Esophagus squamous epithelium (tissue), 5 donors: ENCODE measurements at regions not wholly inside any gene's neighbourhood (a gene's known extent, or its start where the extent isn't known, plus 50 kb on each side); places are given as distances from the start of the nearest gene placed in this dataset.

Experiments
- DNase-seq: peaks from one replicate; lab custom pipeline; 2025; lab: John Stamatoyannopoulos, UW
- H3K27ac ChIP-seq, 4 donors: fragments of 200-600 bp; sonication (generic); one replicate each; pipeline ENCODE4 v1.5.1; 2016 to 2019; ENCODE audit warnings: mild to moderate bottlenecking in 1 of 4
- H3K27me3 ChIP-seq, 4 donors: fragments of 200-600 bp; sonication (generic); 1 replicate in 3 of 4; 2 replicates in 1 of 4; pipeline versions ENCODE4 v1.5.1 to v1.6.0; 2017 to 2021; ENCODE audit warnings: antibody characterized with exemption in 1 of 4
- H3K36me3 ChIP-seq, 3 donors: fragments of 200-600 bp; sonication (generic); one replicate each; pipeline ENCODE4 v1.5.1; 2016 to 2019
- H3K4me1 ChIP-seq, 3 donors: fragments of 200-600 bp; sonication (generic); one replicate each; pipeline ENCODE4 v1.5.1; 2017 to 2019
- H3K4me3 ChIP-seq, 4 donors: fragments of 200-600 bp; sonication (generic); 1 replicate in 3 of 4; 2 replicates in 1 of 4; pipeline ENCODE4 v1.5.1; 2016 to 2019; ENCODE audit warnings: mild to moderate bottlenecking in 2 of 4, moderate library complexity in 1 of 4
- H3K9me3 ChIP-seq, 3 donors: fragments of 200-600 bp; sonication (generic); one replicate each; pipeline ENCODE4 v1.5.1; 2016 to 2019
- POLR2A ChIP-seq, 4 donors: fragments of 450-650 bp; IDR thresholded peaks; one replicate each; pipeline ENCODE4 v1.6.1; 2017; ENCODE audit warnings: antibody characterized with exemption in 4 of 4, mild to moderate bottlenecking in 4 of 4, moderate library complexity in 3 of 4
- WGBS, 2 donors: methylation state at CpG; one replicate each; pipeline ENCODE4 v1.1.5; 2018; 5-methylcytosine and 5-hydroxymethylcytosine counted together
- intact Hi-C: fragments of 100-400 bp; cut with DNase I; formaldehyde crosslinking; loops from one replicate; pipeline ENCODE4 v1.15.0; 2022
- TF ChIP-seq, protein P1 (sequence below), 6 experiments: fragments of 450-650 bp in 4 of 6; fragments of 200-600 bp in 2 of 6; sonication (generic) in 2 of 6; IDR thresholded peaks; one replicate each; pipeline ENCODE4 v1.5.1; 2016 to 2019; ENCODE audit warnings: antibody characterized with exemption in 6 of 6, mild to moderate bottlenecking in 4 of 6, moderate library complexity in 4 of 6
- donor health status: DM: yes; HTN: yes; CAD: no.

- H3K27ac ChIP-seq = no peak overlapping the region
- intact Hi-C loops = no loop called here
- H3K4me3 ChIP-seq = no peak overlapping the region
- TF ChIP-seq, protein P1, sequence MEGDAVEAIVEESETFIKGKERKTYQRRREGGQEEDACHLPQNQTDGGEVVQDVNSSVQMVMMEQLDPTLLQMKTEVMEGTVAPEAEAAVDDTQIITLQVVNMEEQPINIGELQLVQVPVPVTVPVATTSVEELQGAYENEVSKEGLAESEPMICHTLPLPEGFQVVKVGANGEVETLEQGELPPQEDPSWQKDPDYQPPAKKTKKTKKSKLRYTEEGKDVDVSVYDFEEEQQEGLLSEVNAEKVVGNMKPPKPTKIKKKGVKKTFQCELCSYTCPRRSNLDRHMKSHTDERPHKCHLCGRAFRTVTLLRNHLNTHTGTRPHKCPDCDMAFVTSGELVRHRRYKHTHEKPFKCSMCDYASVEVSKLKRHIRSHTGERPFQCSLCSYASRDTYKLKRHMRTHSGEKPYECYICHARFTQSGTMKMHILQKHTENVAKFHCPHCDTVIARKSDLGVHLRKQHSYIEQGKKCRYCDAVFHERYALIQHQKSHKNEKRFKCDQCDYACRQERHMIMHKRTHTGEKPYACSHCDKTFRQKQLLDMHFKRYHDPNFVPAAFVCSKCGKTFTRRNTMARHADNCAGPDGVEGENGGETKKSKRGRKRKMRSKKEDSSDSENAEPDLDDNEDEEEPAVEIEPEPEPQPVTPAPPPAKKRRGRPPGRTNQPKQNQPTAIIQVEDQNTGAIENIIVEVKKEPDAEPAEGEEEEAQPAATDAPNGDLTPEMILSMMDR (IDR thresholded peaks at IDR 0.05) = no peak
- no peak for TF ChIP-seq POLR2A (IDR thresholded peaks at IDR 0.05)
- WGBS, 2 donors = 42 to 53% methylated on average over 7 of the region's 7 CpGs
- no peaks in the 10 kb centered on the region for H3K4me1 ChIP-seq
- no peaks in the 10 kb centered on the region for H3K27me3 ChIP-seq
- H3K9me3 ChIP-seq = no peaks in the 10 kb centered on the region
- no peak for DNase-seq
- H3K36me3 ChIP-seq = no peaks in the 10 kb centered on the region
Measured at GRCh38 chr12:118590406-118591150, 214.2 kb downstream of the SUDS3 start.

GRCh38 chr12:118603610-118604361, 227.4 kb downstream of the SUDS3 start:
- H3K4me1 ChIP-seq = no peaks in the 10 kb centered on the region
- H3K9me3 ChIP-seq = no peaks in the 10 kb centered on the region
- TF ChIP-seq, protein P1 (IDR thresholded peaks at IDR 0.05) = no peak
- TF ChIP-seq POLR2A (IDR thresholded peaks at IDR 0.05) = no peak
- H3K36me3 ChIP-seq = no peaks in the 10 kb centered on the region
- H3K27ac ChIP-seq = no peak overlapping the region
- no peaks in the 10 kb centered on the region for H3K27me3 ChIP-seq
- DNase-seq = no peak
- no peak overlapping the region for H3K4me3 ChIP-seq
- intact Hi-C loops = no loop called here
- 36 to 43% methylated on average over 3 of the region's 3 CpGs for WGBS, 2 donors

DNA sequence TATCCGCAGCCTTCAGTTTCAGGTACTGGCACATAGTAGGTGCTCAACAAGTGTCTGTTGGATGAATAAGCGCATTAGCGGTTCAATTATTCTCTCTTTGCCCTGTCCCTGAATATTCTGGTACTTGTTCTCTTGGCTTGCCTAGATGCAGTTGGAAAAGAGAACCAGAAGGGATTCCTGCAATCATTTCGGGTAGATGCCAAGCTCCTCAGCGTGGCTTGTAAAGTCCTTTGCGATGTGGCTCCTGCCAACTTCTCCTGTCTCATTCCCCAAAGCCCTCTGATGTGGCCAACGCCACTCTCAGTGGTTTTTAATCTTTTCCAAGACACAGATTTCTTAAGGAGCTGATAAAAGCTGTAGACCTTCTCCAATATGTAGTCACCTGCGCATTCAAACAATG, 230.3 kb downstream of the SUDS3 start:
- H3K4me3 ChIP-seq = no peak overlapping the region
- intact Hi-C loops = no loop called here
- WGBS, 2 donors = 65 to 82% methylated on average over 8 of the region's 8 CpGs
- H3K4me1 ChIP-seq = no peaks in the 10 kb centered on the region
- H3K36me3 ChIP-seq = no peaks in the 10 kb centered on the region
- DNase-seq = no peak
- TF ChIP-seq, protein P1 (IDR thresholded peaks at IDR 0.05) = no peak
- no peak for TF ChIP-seq POLR2A (IDR thresholded peaks at IDR 0.05)
- H3K9me3 ChIP-seq = no peaks in the 10 kb centered on the region
- H3K27ac ChIP-seq = no peak overlapping the region
- no peaks in the 10 kb centered on the region for H3K27me3 ChIP-seq

DNA sequence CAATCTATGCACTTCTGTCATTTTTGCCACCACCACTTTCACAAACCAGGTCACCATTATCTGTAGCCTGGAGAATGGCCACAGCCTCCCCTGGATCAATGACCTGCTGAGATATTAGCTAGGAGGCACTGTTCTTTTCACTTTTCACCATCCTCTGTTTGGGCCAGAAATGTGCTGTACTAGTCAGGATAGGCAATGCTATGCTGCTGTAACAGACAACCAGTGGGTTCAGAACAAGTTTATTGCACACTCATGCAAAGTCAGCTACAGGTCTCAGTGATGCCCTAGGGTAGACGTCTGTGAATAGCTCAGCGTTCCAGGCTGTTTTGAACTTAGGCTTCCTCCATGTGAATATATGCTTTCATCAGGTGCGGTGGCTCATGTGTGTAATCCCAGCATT, 231.5 kb downstream of the SUDS3 start:
- Histone ChIP-seq H3K4me3 (no peak overlapping the region), H3K4me1 (no peaks in the 10 kb centered on the region), H3K36me3 (no peaks in the 10 kb centered on the region), H3K9me3 (no peaks in the 10 kb centered on the region), H3K27ac (no peak overlapping the region), H3K27me3 (no peaks in the 10 kb centered on the region)
- DNase-seq = no peak
- intact Hi-C loops = no loop called here
- 88 to 94% methylated on average over 2 to 3 of the region's 3 CpGs for WGBS, 2 donors
- TF ChIP-seq, protein P1 (IDR thresholded peaks at IDR 0.05) = no peak
- no peak for TF ChIP-seq POLR2A (IDR thresholded peaks at IDR 0.05)

GRCh38 chr12:118608770-118609344, 232.5 kb downstream of the SUDS3 start:
- DNase-seq = no peak
- Histone ChIP-seq H3K27ac (no peak overlapping the region), H3K9me3 (no peaks in the 10 kb centered on the region), H3K27me3 (no peaks in the 10 kb centered on the region), H3K4me1 (no peaks in the 10 kb centered on the region), H3K36me3 (no peaks in the 10 kb centered on the region), H3K4me3 (no peak overlapping the region)
- intact Hi-C loops = no loop called here
- 58 to 61% methylated on average over 3 of the region's 3 CpGs for WGBS, 2 donors
- TF ChIP-seq, protein P1 (IDR thresholded peaks at IDR 0.05) = no peak
- no peak for TF ChIP-seq POLR2A (IDR thresholded peaks at IDR 0.05)
